Stimulated activated CD4-positive, alpha-beta T cell treated with anti-CD3 and anti-CD28 coated beads, Interleukin-2, amount 100 ng/mL, for 24 hours (primary cell): ENCODE measurements at regions not wholly inside any gene's neighbourhood (a gene's known extent, or its start where the extent isn't known, plus 50 kb on each side); places are given as distances from the start of the nearest gene placed in this dataset.

Experiments
- DNase-seq, 2 donors: peaks; one replicate each; pipeline ENCODE4 v3.0.0-alpha.2; 2020

- DNase-seq = no peak
These were observed 106.8 kb downstream of the ZBTB18 start for GRCh38 chr1:244157731-244158438.

GRCh38 chr1:244159646-244160045, 108.6 kb downstream of the ZBTB18 start:
- no peak for DNase-seq

- no peak for DNase-seq
These were observed 109.6 kb downstream of the ZBTB18 start for GRCh38 chr1:244160455-244161235.

- DNase-seq = no peak
These were observed 110.1 kb downstream of the ZBTB18 start for GRCh38 chr1:244161236-244161510.

- DNase-seq = no peak
These were observed 111.9 kb downstream of the ZBTB18 start for GRCh38 chr1:244162786-244163530.

DNA sequence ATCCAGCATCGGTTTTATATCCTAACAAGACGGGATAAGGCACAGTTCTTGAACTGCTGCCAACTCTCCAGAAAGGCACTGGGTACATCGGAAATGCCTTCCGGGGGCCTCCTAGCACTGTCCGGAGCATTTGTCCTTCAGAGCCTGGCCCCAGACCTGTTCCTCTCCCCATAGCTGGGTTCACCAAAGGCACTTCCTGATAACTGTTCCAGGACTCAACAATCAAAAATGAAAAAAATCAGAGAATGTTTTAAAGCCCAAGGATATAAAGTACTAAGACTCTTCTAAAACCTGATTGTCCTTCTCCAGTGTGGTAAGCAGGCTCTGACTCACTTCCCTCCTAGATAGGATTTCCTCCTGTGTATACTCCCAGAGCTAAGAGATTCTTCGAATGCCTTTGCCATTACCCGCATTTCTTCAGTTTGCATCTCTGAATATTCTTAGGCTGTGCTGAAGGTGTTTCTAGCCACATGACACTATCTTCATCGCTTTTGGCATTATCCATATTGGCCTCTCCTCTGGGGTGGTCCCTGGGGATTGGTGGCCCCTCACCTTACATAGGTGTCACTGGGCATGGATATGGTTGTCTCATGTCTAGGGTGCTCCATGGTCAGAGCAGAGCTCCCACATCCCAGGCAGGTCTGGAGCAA, 112.9 kb downstream of the ZBTB18 start:
- DNase-seq = no peak

DNA sequence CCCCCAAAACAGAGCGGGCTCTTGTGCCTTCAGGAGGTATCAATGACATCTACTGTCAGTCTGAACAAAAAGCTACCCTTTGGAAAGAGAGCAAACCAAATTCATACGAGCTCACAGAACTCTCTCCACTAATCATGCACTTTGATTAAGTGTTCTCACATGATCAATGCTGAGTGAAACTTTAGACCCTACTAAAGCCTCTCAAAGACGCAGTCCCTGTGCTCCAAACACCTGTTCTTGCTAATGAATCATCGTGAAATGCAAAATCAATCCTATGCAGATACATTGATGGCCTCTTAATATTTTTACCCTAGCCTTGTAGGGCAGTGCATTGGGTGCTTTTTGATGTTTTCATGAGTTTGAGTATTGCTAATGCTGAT, 113.4 kb downstream of the ZBTB18 start:
- DNase-seq = no peak

GRCh38 chr1:244165021-244165420, 113.9 kb downstream of the ZBTB18 start:
- DNase-seq = no peak

GRCh38 chr1:244165701-244166100, 114.6 kb downstream of the ZBTB18 start:
- no peak for DNase-seq

GRCh38 chr1:244171241-244171985, 120.3 kb downstream of the ZBTB18 start:
- DNase-seq = no peak

GRCh38 chr1:244173240-244173639, 122.2 kb downstream of the ZBTB18 start:
- DNase-seq = no peak

GRCh38 chr1:244173769-244174168, 122.7 kb downstream of the ZBTB18 start:
- DNase-seq = no peak

DNA sequence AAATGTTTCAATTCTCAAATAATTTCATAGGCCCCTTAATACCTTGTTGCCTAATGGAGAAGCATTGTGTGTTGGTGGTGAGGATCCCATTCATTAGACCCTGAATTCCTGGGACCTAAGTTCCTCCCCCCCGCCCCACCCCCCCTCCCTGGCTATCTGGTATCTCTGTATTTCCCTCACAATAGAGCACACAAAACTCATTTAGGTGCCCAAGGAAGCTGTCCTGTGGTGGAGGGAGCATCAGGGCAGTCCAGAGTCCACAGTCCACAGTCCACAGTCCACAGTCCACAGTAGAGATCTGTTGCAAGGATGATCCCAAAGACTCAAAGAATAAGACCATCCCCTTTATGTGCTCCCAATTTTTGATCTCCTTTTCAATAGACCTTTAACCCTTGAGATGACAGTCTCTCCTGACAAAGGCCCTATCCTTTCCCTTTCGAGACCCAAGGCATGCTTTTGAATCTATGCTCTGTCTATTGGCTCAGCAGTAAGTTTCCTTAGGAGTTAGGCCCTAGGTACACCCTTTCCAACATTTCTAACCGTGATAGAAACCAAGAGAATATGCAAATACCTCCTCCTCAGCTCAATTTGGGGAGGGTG, 123.9 kb downstream of the ZBTB18 start:
- DNase-seq = no peak

DNA sequence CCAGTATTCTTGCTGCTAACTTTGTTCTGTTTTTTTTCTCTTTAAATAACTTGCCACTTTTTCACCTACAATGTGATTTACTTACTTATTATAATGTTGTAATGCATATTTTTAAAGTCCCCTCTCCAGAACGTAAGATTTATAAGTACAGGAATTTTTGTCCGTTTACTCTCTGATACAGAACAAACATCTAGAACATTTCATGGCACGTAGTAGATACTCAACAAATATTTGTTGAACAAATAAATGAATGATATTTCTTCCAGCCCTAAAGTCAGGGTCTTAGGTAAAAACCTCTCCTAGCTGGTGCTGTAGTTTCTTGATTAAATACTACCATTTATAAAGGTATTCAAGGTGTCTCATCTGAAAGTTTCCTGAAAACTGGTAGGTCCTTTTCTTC, 125.1 kb downstream of the ZBTB18 start:
- DNase-seq = no peak

DNA sequence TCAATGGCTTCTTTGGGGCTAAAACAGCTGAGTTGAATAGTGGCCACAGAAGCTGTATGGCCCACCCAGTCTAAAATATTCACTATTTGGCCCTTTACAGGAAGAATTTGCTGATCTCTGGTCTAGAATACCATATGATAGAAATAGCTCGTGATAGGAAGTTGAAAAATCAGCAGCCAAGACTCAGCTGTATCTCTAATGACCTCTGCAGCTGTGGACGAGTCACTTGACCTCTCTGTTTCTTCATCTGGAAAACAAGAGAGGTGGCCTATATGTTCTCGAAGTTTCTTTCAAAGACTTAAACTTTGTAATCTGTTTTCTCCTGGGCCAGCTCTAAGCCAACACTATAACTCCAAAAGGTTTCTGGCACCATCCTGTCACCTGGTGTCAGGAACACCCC, 129.2 kb downstream of the ZBTB18 start:
- no peak for DNase-seq

GRCh38 chr1:244181867-244182266, 130.8 kb downstream of the ZBTB18 start:
- no peak for DNase-seq

GRCh38 chr1:244183037-244183436, 132.0 kb downstream of the ZBTB18 start:
- no peak for DNase-seq

DNA sequence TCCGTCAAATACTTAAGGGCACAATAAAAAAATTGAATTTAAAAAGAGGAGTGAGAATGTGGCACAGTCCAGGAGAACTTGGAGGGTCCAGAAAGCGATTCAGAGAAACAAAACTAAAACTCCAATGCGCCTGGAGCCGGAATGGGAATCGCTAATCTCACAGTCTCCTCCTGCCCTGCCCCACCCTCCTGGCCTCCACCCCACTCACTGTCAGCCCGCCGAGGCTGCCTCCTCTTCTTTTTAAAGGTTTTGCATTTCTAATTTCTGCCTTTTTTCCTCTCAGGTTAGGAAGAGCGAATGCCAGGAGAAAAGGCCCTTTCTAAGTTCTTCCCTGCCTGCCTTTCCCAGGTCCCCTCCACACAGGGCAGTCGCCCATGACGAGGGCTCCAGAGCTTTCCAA, 135.3 kb downstream of the ZBTB18 start:
- no peak for DNase-seq

- DNase-seq = no peak
These were observed 136.2 kb downstream of the ZBTB18 start for GRCh38 chr1:244187310-244187709.

DNA sequence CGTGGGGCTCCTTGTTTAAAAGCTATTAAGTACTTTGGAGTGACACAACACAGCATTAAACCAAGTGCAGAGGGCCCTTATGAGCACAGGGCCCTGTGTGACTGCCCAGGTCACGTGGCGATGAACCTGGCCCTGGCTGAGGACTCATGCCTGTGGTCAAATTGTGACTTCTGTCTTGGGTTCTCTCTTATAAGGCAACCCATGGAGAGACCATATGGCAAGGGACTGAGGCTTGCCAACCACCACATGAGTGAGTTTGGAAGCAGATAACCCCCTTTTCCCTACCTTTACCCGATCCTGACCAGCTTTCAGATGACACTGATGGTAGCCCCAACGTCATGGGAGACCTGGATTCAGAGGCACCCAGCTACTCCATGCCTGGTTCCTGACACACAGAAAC, 140.5 kb downstream of the ZBTB18 start:
- DNase-seq = no peak

GRCh38 chr1:244192325-244192724, 141.2 kb downstream of the ZBTB18 start:
- no peak for DNase-seq

DNA sequence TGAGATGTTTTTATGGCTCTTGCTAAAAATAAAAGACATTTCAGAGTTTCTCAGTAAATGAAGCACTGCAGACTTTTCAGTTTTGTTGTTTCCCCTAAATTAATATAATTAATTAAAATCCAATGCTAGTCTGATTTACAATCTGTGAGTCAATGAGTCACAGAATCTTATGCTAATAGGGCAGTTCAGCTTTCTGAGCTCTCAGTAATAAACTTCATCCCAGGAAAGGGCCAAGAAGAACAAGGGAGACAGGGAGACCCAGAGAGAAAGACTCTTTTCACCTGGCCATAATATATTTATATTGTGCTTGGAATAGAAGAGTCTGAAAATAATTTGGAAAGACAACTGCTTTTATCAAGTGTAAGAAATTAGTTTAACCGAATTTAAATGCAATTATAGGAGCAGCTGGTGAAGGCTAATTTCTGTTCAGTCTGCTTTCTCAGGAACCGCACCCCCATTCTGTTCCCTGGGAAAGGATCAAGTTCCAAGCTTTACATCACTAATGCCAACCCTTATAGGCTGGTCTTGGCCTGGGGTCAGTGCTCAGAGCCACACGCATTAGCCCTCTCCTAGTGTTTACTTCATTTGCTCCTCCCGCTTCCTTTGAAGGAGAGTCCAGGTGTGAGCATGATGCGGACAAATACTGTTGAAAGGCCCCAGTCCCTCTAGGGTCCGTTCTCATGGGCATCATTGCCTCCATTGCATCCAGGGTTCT, 145.6 kb downstream of the ZBTB18 start:
- DNase-seq = no peak
